IPS DF 6.9 (cell line): ENCODE measurements at regions not wholly inside any gene's neighbourhood (a gene's known extent, or its start where the extent isn't known, plus 50 kb on each side); places are given as distances from the start of the nearest gene placed in this dataset.

Source experiments
- DNase-seq: peaks from one replicate; pipeline ENCODE4 v3.0.0-alpha.2; 2013; ENCODE audit warnings: low read depth, low spot score
- H3K27ac ChIP-seq: one replicate; pipeline ENCODE4 v1.5.1; 2013; ENCODE audit warnings: low read length, control low read depth
- H3K27me3 ChIP-seq: 2 replicates; pipeline ENCODE4 v1.6.1; 2013; ENCODE audit warnings: mild to moderate bottlenecking, low read length; ENCODE audit not compliant: control insufficient read depth, insufficient read depth
- H3K36me3 ChIP-seq: 2 replicates; pipeline ENCODE4 v1.6.1; 2013; ENCODE audit warnings: low read length; ENCODE audit not compliant: control insufficient read depth, insufficient read depth
- H3K4me1 ChIP-seq: 2 replicates; pipeline ENCODE4 v1.6.1; 2013; ENCODE audit warnings: low read length; ENCODE audit not compliant: control insufficient read depth, insufficient read depth
- H3K4me3 ChIP-seq: 2 replicates; pipeline ENCODE4 v1.5.1; 2013; ENCODE audit warnings: mild to moderate bottlenecking, low read length
- H3K9me3 ChIP-seq: 2 replicates; pipeline ENCODE4 v1.6.1; 2013; ENCODE audit warnings: low read length, inconsistent platforms; ENCODE audit not compliant: control insufficient read depth, insufficient read depth
- WGBS: extraction: QIAGEN DNeasy Blood & Tissue Kit; methylation state at CpG from one replicate; pipeline ENCODE4 v1.1.7; 2013; ENCODE audit warnings: mixed read lengths, missing lambda C conversion rate; ENCODE audit not compliant: insufficient read length, insufficient coverage; 5-methylcytosine and 5-hydroxymethylcytosine counted together

DNA sequence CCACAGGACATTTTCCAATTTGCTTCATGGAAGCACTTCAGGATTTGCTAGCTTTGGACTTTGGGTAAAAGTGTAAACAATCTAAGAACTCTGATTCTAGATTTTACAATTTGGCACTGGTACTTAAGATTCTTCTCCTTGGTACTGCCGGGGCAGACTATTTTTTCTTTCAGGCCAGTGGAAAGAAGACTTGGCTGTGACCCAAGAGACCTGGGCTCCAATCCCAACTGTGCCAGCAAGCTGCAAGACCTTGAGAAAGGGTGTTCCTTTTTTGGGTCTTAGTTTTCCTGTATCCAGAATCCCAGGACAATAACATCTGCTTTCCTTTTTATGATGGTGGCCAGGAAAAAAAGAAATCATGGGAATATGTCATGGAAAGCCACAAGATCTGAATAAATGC is 148.1 kb upstream of the CRY1 start:
- no peak for DNase-seq
- no peaks in the 10 kb centered on the region for H3K27me3 ChIP-seq
- no peak overlapping the region for H3K27ac ChIP-seq
- no peaks in the 10 kb centered on the region for H3K36me3 ChIP-seq
- WGBS = no CpG with 5 or more reads among the region's 1 CpG
- H3K4me3 ChIP-seq = no peak overlapping the region
- H3K9me3 ChIP-seq = no peaks in the 10 kb centered on the region
- H3K4me1 ChIP-seq = no peaks in the 10 kb centered on the region

DNA sequence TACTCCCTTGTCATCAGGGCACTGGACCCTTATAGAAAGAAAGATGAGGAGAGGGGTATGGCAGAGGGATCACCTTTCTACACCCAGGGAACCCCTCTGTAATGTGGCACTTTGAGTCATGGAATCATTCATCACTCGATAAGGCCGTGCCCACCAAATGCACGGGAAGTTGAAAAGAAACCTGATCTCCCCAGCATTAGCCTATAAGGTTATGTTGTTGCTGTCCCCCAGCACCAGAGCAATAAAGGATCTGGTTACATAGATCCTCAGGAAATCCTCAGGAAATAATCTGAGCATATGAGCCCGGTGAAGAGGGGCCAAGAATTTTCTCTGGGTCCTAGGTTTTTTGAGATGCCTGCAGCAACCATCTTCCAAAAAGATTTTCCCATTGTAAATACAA is 148.8 kb upstream of the CRY1 start:
- Histone ChIP-seq H3K9me3 (no peaks in the 10 kb centered on the region), H3K36me3 (no peaks in the 10 kb centered on the region), H3K4me3 (no peak overlapping the region), H3K27me3 (no peaks in the 10 kb centered on the region), H3K4me1 (no peaks in the 10 kb centered on the region), H3K27ac (no peak overlapping the region)
- DNase-seq = no peak
- WGBS = no CpG with 5 or more reads among the region's 4 CpGs

DNA sequence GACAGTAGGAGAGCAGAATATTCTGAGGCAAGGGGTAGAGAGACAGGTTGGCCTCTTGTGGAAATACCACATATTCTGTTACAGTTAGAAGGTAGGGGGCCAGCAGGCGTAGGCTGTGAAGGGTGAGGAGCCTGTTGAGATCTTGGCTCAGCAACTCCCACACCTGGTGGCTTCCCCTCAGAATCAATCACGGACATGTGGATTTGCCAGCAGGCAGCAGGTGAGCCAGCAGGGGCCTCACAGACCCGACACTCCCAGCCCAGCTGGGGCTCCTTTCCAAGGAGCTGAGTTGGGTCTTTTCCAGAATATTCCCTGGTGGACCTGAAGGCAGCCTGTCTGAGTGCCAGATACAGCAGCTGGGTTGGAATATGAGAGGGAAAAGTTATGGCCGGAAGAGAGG is 150.0 kb upstream of the CRY1 start:
- Histone ChIP-seq H3K4me3 (no peak overlapping the region), H3K36me3 (no peaks in the 10 kb centered on the region), H3K27ac (no peak overlapping the region), H3K4me1 (no peaks in the 10 kb centered on the region), H3K9me3 (no peaks in the 10 kb centered on the region), H3K27me3 (no peaks in the 10 kb centered on the region)
- no peak for DNase-seq
- WGBS = no CpG with 5 or more reads among the region's 4 CpGs

DNA sequence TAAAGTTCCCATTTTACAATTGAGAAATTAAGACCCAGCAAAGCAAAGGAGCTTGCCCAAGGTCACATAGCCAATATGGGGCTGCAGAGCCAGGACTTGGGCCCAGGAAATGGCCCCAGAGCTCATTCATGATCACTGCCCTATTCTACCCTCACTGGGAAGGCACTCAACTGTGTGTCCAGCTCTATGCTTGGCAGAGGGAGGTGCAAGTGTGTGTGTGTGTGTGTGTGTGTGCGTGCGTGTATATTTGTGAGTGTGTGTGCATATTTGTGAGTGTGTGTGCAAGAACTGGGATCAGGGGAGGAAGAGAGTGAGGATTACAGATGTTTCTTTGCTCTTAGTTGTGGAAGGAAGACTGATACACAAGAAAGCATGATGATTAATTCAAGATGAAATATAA is 151.2 kb upstream of the CRY1 start:
- H3K4me3 ChIP-seq = no peak overlapping the region
- H3K27me3 ChIP-seq = no peaks in the 10 kb centered on the region
- no peaks in the 10 kb centered on the region for H3K36me3 ChIP-seq
- no peaks in the 10 kb centered on the region for H3K9me3 ChIP-seq
- H3K27ac ChIP-seq = no peak overlapping the region
- no CpG with 5 or more reads among the region's 2 CpGs for WGBS
- no peaks in the 10 kb centered on the region for H3K4me1 ChIP-seq
- DNase-seq = no peak

DNA sequence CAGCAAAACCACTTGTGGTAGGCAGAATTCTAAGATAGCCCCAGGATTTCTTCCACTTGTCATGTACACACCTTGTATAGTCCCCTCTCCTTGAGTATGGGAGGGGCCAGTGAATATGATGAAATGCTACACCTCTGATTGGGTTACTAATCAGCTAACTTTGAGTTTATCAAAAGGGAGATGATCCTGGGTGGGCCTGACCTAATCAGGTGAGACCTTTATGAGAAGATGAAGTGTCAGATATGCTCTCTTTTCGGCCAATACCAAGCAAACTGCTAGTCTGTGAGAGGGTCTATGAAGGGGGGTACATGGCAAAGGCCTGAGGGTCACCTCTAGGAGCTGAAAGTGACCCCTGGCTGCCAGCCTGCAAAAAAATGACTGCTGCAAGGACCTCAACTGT is 154.3 kb upstream of the CRY1 start:
- WGBS = no CpG with 5 or more reads among the region's 1 CpG
- Histone ChIP-seq H3K27ac (no peak overlapping the region), H3K27me3 (no peaks in the 10 kb centered on the region), H3K4me3 (no peak overlapping the region), H3K9me3 (no peaks in the 10 kb centered on the region), H3K36me3 (no peaks in the 10 kb centered on the region), H3K4me1 (no peaks in the 10 kb centered on the region)
- no peak for DNase-seq

DNA sequence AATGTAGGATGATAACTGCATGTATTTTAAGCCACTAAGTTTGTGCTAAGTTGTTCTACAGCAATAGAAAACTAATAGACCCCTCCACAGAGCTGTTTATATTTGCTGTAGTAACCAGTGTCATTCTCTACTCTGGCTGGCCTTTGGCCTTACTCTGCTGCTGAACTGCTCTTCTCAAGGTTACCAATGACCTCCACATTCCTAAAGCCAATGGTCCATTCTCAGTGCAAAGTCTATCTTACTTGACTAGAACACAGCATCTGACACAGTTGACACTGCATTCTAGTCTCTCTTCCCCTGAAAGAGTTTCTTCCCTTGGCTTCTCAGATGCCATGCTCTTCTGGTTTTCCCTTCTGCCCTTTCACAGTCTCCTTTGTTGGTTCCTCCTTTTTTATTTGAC is 154.8 kb upstream of the CRY1 start:
- no peaks in the 10 kb centered on the region for H3K27me3 ChIP-seq
- no peaks in the 10 kb centered on the region for H3K4me1 ChIP-seq
- DNase-seq = no peak
- H3K27ac ChIP-seq = no peak overlapping the region
- H3K4me3 ChIP-seq = no peak overlapping the region
- H3K9me3 ChIP-seq = no peaks in the 10 kb centered on the region
- no peaks in the 10 kb centered on the region for H3K36me3 ChIP-seq

DNA sequence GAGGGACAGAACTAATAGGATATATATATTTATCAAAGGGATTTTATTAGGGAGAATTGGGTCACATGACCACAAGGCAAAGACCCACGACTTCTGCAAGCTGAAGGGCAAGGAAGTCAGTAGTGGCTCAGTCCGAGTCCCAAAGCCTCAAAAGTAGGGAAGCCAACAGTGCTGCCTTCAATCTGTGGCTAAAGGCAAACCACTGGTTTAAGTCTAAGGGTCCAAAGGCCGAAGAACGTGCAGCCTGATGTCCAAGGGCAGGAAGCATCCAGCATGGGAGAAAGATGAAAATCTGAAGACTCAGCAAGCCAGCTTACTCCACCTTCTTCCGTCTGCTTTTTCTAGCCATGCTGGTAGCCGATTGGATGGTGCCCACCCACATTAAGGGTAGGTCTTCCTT is 157.9 kb upstream of the CRY1 start:
- no CpG with 5 or more reads among the region's 6 CpGs for WGBS

DNA sequence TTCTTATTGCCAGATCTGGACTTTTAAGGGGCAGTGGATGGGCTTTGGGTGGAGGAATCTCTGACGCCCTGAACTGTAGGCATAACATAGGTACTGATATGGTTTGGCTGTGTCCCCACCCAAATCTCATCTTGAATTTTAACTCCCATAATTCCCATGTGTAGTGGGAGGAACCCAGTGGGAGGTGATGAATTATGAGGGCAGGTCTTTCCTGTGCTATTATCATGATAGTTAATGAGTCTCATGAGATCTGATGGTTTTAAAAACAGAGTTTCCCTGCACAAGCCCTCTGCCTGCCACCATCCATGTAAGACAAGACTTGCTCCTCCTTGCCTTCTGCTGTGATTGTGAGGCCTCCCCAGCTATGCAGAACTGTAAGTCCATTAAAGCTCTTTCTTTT is 160.0 kb upstream of the CRY1 start:
- no peak for DNase-seq
- Histone ChIP-seq H3K27me3 (no peaks in the 10 kb centered on the region), H3K4me3 (no peak overlapping the region), H3K36me3 (no peaks in the 10 kb centered on the region), H3K4me1 (no peaks in the 10 kb centered on the region), H3K9me3 (no peaks in the 10 kb centered on the region), H3K27ac (no peak overlapping the region)
- WGBS = no CpG with 5 or more reads among the region's 1 CpG

More for the DNA sequence above, 157.9 kb upstream of the CRY1 start:
- DNase-seq = no peak
- Histone ChIP-seq H3K9me3 (no peaks in the 10 kb centered on the region), H3K4me1 (no peaks in the 10 kb centered on the region), H3K27ac (no peak overlapping the region), H3K4me3 (no peak overlapping the region), H3K36me3 (no peaks in the 10 kb centered on the region), H3K27me3 (no peaks in the 10 kb centered on the region)

DNA sequence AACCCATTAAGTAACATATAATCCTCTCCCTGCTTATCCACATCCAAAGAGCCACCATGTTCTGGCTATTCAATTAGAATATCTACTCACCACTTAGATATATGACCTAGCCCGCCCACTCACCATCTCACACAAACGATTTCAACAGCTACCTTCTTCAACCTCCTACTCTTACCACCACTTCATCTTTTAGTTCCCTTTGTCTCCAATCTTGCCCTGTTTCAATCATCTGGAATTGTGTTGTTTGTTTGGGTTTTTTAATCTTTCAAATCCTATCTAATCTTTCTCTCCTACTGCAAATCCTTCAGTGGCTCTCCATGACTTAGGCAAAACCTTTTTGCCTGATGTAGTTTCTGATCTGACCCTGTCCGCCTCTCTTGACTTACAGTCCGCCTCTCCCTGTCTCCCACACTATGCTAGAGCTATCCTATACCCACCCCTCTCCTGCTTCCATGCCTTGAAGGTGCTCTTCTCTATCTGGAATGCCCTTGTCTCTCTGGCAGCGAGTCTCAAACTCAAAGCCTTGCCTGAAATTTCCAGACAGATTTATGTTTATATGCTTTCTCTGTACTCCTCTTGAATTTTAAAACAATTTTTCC is 161.0 kb upstream of the CRY1 start:
- Histone ChIP-seq H3K27me3 (no peaks in the 10 kb centered on the region), H3K36me3 (no peaks in the 10 kb centered on the region), H3K4me1 (no peaks in the 10 kb centered on the region), H3K9me3 (no peaks in the 10 kb centered on the region), H3K27ac (no peak overlapping the region), H3K4me3 (no peak overlapping the region)
- WGBS = 100% methylated on average over 2 of the region's 5 CpGs
- no peak for DNase-seq

DNA sequence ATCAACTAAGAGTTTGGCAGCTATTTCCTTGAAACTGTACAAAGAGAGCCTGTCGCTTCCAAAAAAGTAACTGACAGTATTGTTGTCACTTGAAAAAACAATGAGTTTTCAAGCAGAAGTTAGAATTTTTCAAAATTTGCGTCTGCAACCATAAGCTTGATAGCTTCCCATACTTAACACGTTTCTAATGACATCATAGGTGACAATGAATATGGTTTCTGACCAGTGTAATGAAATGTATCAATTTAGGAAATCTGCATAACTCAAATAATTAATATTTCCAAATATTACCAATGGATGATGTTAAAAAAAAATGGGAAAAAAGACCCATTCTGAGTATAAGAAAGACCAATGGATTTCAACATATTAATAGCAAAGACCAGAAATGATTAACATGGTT is 165.4 kb upstream of the CRY1 start:
- Histone ChIP-seq H3K4me1 (no peaks in the 10 kb centered on the region), H3K27ac (no peak overlapping the region), H3K9me3 (no peaks in the 10 kb centered on the region), H3K27me3 (no peaks in the 10 kb centered on the region), H3K4me3 (no peak overlapping the region), H3K36me3 (no peaks in the 10 kb centered on the region)
- no CpG with 5 or more reads among the region's 3 CpGs for WGBS
- DNase-seq = no peak

DNA sequence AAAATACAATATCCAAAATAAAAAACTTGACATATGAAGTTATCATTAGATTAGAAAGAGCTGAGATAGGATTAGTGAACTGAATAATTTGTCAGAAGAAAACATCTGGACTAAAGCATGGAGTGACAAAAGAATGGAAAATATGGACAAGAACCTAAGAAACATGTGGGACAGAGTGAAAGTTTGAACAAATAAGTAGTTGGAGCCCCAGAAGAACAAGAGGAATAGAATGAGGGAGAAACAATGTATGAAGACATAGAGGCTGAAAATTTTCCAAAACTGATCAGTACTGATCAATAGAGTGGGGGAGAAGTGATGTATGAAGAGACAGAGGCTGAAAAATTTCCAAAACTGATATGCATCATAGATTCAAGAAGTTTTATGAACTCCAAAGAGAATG is 170.6 kb upstream of the CRY1 start:
- Histone ChIP-seq H3K4me3 (no peak overlapping the region), H3K27me3 (no peaks in the 10 kb centered on the region), H3K36me3 (no peaks in the 10 kb centered on the region), H3K4me1 (no peaks in the 10 kb centered on the region), H3K27ac (no peak overlapping the region), H3K9me3 (no peaks in the 10 kb centered on the region)
- no peak for DNase-seq
